ENCODE measurements at regions not wholly inside any gene's neighbourhood (a gene's known extent, or its start where the extent isn't known, plus 50 kb on each side); places are given as distances from the start of the nearest gene placed in this dataset.

- intact Hi-C loops (cut with micrococcal nuclease) = no loop called here
- Histone ChIP-seq H3K9me3 (ENCODE audit: control insufficient read depth in 1 of 2, insufficient read depth in 1 of 2, low read depth in 1 of 2, low read length in 2 of 2) (no peaks in the 10 kb centered on the region), H3K9ac (ENCODE audit: low read length) (no peak overlapping the region), H4K20me1 (ENCODE audit: insufficient read depth) (no peaks in the 10 kb centered on the region), H3K9me2 (ENCODE audit: insufficient read depth) (no peaks in the 10 kb centered on the region), H3K4me1 (ENCODE audit: control insufficient read depth in 1 of 2, insufficient read depth in 2 of 2, low read length in 2 of 2) (no peaks in the 10 kb centered on the region), H3K79me2 (ENCODE audit: insufficient read depth, low read length) (no peaks in the 10 kb centered on the region), H3K4me3 (replicated peaks in 1 of 2; ENCODE audit: low read depth in 1 of 2, low read length in 2 of 2) (no peak overlapping the region), H2AFZ (ENCODE audit: low read depth, low read length, poor library complexity, severe bottlenecking) (no peak overlapping the region), H3K27ac (ENCODE audit: low read depth, low read length) (no peak overlapping the region), H3K4me2 (ENCODE audit: low read length) (no peak overlapping the region), H3K27me3 (ENCODE audit: insufficient read depth, low read length) (peaks cover 25% of the 10 kb centered on the region), H3K36me3 (ENCODE audit: control insufficient read depth in 1 of 2, insufficient read depth in 2 of 2, low read length in 2 of 2) (no peaks in the 10 kb centered on the region)
- DNase-seq (ENCODE audit: low read depth, low spot score) = no peak
- ChIA-PET CTCF (no interaction called here), RAD21 (ENCODE audit: low non-redundant PET in 1 of 2, low total read pairs in 2 of 2, uncharacterized antibody in 2 of 2, unreplicated experiment in 2 of 2) (no interaction called here), POLR2A (no interaction called here)
- no TSS peak for BruUV-seq (replicated peaks)
- no peak for ATAC-seq
- no peak for TF ChIP-seq POLR2AphosphoS5 (IDR thresholded peaks at IDR 0.05; ENCODE audit: low read depth, low read length)
- TF ChIP-seq MAX (IDR thresholded peaks at IDR 0.05) = no peak
- no peak for TF ChIP-seq EZH2 (IDR thresholded peaks at IDR 0.05)
- no peak for TF ChIP-seq EZH2phosphoT487 (IDR thresholded peaks at IDR 0.05; ENCODE audit: borderline replicate concordance)
- TF ChIP-seq ELF1 (IDR thresholded peaks at IDR 0.05; ENCODE audit: borderline replicate concordance, low read depth) = no peak
Measured at GRCh38 chr16:80887062-80887461, 82.7 kb upstream of the CDYL2 start.

DNA sequence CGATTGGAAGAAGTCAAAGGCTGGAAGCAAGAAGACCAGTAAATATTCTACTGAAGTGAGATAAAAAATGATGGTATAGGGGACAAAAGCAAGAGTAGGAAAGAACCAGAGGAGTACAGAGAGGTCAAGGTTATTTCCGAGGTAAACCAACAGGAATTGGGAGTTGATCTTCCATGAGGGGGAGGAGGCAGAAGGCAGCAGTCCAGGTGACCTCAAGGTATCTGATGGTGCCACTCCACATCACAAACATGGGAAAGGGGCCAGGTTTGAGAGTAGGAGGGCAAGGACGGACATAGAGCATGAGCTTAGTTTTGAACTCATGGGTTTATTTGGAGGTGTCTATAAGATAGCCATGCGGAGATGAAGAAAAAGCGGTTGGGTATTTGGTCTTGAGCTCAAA is 79.4 kb upstream of the CDYL2 start:
- no peaks in the 10 kb centered on the region for H3K79me2 ChIP-seq (ENCODE audit: insufficient read depth, low read length)
- ChIA-PET CTCF (no interaction called here), RAD21 (ENCODE audit: low non-redundant PET in 1 of 2, low total read pairs in 2 of 2, uncharacterized antibody in 2 of 2, unreplicated experiment in 2 of 2) (no interaction called here), POLR2A (no interaction called here)
- intact Hi-C loops (cut with micrococcal nuclease) = no loop called here
- no peak overlapping the region for H3K4me3 ChIP-seq (replicated peaks in 1 of 2; ENCODE audit: low read depth in 1 of 2, low read length in 2 of 2)
- H3K36me3 ChIP-seq (ENCODE audit: control insufficient read depth in 1 of 2, insufficient read depth in 2 of 2, low read length in 2 of 2) = no peaks in the 10 kb centered on the region
- no peaks in the 10 kb centered on the region for H4K20me1 ChIP-seq (ENCODE audit: insufficient read depth)
- H3K27ac ChIP-seq (ENCODE audit: low read depth, low read length) = no peak overlapping the region
- DNase-seq (ENCODE audit: low read depth, low spot score) (no peak), ATAC-seq (no peak)
- H3K27me3 ChIP-seq (ENCODE audit: insufficient read depth, low read length) = peaks cover 18% of the 10 kb centered on the region
- H3K9me2 ChIP-seq (ENCODE audit: insufficient read depth) = no peaks in the 10 kb centered on the region
- H3K9ac ChIP-seq (ENCODE audit: low read length) = no peak overlapping the region
- no peak overlapping the region for H2AFZ ChIP-seq (ENCODE audit: low read depth, low read length, poor library complexity, severe bottlenecking)
- no peaks in the 10 kb centered on the region for H3K9me3 ChIP-seq (ENCODE audit: control insufficient read depth in 1 of 2, insufficient read depth in 1 of 2, low read depth in 1 of 2, low read length in 2 of 2)
- H3K4me1 ChIP-seq (ENCODE audit: control insufficient read depth in 1 of 2, insufficient read depth in 2 of 2, low read length in 2 of 2) = no peaks in the 10 kb centered on the region
- no TSS peak for BruUV-seq (replicated peaks)
- no peak overlapping the region for H3K4me2 ChIP-seq (ENCODE audit: low read length)
- TF ChIP-seq, protein P1, sequence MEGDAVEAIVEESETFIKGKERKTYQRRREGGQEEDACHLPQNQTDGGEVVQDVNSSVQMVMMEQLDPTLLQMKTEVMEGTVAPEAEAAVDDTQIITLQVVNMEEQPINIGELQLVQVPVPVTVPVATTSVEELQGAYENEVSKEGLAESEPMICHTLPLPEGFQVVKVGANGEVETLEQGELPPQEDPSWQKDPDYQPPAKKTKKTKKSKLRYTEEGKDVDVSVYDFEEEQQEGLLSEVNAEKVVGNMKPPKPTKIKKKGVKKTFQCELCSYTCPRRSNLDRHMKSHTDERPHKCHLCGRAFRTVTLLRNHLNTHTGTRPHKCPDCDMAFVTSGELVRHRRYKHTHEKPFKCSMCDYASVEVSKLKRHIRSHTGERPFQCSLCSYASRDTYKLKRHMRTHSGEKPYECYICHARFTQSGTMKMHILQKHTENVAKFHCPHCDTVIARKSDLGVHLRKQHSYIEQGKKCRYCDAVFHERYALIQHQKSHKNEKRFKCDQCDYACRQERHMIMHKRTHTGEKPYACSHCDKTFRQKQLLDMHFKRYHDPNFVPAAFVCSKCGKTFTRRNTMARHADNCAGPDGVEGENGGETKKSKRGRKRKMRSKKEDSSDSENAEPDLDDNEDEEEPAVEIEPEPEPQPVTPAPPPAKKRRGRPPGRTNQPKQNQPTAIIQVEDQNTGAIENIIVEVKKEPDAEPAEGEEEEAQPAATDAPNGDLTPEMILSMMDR (IDR thresholded peaks at IDR 0.05 in 2 of 3, conservative IDR thresholded peaks at IDR 0.05 in 1 of 3; ENCODE audit: borderline replicate concordance in 1 of 3, insufficient read depth in 1 of 3, low read depth in 2 of 3, low read length in 2 of 3) = no peak
- TF ChIP-seq SP1 (IDR thresholded peaks at IDR 0.05; ENCODE audit: low read depth) (no peak), MAX (IDR thresholded peaks at IDR 0.05) (no peak), EGR1 (IDR thresholded peaks at IDR 0.05; ENCODE audit: low read depth) (no peak), ATF3 (IDR thresholded peaks at IDR 0.05) (no peak), EZH2 (IDR thresholded peaks at IDR 0.05) (no peak), SRF (IDR thresholded peaks at IDR 0.05; ENCODE audit: low read depth) (no peak), SIN3A (IDR thresholded peaks at IDR 0.05; ENCODE audit: low read depth) (no peak), ZBTB33 (IDR thresholded peaks at IDR 0.05; ENCODE audit: extremely low read depth, insufficient replicate concordance, low read length) (no peak)
- TF ChIP-seq, protein P2, sequence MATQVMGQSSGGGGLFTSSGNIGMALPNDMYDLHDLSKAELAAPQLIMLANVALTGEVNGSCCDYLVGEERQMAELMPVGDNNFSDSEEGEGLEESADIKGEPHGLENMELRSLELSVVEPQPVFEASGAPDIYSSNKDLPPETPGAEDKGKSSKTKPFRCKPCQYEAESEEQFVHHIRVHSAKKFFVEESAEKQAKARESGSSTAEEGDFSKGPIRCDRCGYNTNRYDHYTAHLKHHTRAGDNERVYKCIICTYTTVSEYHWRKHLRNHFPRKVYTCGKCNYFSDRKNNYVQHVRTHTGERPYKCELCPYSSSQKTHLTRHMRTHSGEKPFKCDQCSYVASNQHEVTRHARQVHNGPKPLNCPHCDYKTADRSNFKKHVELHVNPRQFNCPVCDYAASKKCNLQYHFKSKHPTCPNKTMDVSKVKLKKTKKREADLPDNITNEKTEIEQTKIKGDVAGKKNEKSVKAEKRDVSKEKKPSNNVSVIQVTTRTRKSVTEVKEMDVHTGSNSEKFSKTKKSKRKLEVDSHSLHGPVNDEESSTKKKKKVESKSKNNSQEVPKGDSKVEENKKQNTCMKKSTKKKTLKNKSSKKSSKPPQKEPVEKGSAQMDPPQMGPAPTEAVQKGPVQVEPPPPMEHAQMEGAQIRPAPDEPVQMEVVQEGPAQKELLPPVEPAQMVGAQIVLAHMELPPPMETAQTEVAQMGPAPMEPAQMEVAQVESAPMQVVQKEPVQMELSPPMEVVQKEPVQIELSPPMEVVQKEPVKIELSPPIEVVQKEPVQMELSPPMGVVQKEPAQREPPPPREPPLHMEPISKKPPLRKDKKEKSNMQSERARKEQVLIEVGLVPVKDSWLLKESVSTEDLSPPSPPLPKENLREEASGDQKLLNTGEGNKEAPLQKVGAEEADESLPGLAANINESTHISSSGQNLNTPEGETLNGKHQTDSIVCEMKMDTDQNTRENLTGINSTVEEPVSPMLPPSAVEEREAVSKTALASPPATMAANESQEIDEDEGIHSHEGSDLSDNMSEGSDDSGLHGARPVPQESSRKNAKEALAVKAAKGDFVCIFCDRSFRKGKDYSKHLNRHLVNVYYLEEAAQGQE (IDR thresholded peaks at IDR 0.05; ENCODE audit: low read depth) = no peak

Data from HCT116 (cell line).